ENCODE measurements at regions not wholly inside any gene's neighbourhood (a gene's known extent, or its start where the extent isn't known, plus 50 kb on each side); places are given as distances from the start of the nearest gene placed in this dataset.

DNA sequence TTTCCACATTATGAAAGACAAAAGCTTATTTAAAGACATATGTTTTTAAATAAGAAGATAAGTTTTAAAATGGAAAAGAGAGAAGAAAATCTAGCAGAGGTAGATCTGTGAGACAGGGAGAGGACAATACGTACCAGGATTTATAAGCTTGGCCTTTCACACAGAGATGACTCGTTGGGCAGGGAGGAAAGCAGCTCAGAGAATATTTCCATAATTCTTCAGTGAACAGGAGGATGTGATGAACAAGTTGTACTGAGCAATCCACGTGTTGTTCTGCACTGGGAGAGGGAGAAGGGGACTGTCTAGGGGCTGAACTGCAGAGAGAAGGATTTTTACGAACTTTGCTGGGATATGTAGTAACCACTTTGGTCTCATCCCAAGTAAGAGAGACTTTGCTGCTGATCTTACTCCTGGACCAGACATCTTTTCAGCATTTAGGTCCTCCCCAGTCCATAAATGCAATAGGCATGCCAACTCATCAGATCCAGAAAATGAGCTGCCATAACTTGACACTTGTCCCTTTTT, 162.5 kb upstream of the SETBP1 start:
- ChIA-PET CTCF (no interaction called here), POLR2A (no interaction called here), RAD21 (ENCODE audit: low non-redundant PET in 1 of 2, low total read pairs in 2 of 2, uncharacterized antibody in 2 of 2, unreplicated experiment in 2 of 2) (no interaction called here)
- Histone ChIP-seq H3K9ac (ENCODE audit: low read length) (no peak overlapping the region), H2AFZ (ENCODE audit: low read depth, low read length, poor library complexity, severe bottlenecking) (no peak overlapping the region), H3K27ac (ENCODE audit: low read depth, low read length) (no peak overlapping the region), H3K4me3 (replicated peaks in 1 of 2; ENCODE audit: low read depth in 1 of 2, low read length in 2 of 2) (no peak overlapping the region), H3K4me1 (ENCODE audit: control insufficient read depth in 1 of 2, insufficient read depth in 2 of 2, low read length in 2 of 2) (no peaks in the 10 kb centered on the region), H3K9me3 (ENCODE audit: control insufficient read depth in 1 of 2, insufficient read depth in 1 of 2, low read depth in 1 of 2, low read length in 2 of 2) (peaks cover 7 to 35% of the 10 kb centered on the region in 2 experiments; a peak in 2 of 4 replicates), H3K4me2 (ENCODE audit: low read length) (no peak overlapping the region), H3K9me2 (ENCODE audit: insufficient read depth) (no peaks in the 10 kb centered on the region), H3K79me2 (ENCODE audit: insufficient read depth, low read length) (no peaks in the 10 kb centered on the region), H3K27me3 (ENCODE audit: insufficient read depth, low read length) (no peaks in the 10 kb centered on the region), H4K20me1 (ENCODE audit: insufficient read depth) (no peaks in the 10 kb centered on the region), H3K36me3 (ENCODE audit: control insufficient read depth in 1 of 2, insufficient read depth in 2 of 2, low read length in 2 of 2) (no peaks in the 10 kb centered on the region; a peak in 1 of 4 replicates)
- ATAC-seq (no peak), DNase-seq (ENCODE audit: low read depth, low spot score) (no peak)
- BruUV-seq (replicated peaks) = no TSS peak
- TF ChIP-seq YY1 (IDR thresholded peaks at IDR 0.05; ENCODE audit: extremely low read depth, insufficient replicate concordance, low read depth, low read length) = no peak
- TF ChIP-seq TCF7L2 (IDR thresholded peaks at IDR 0.05; ENCODE audit: borderline replicate concordance, extremely low read depth, insufficient read depth, insufficient read length) = no peak
- TF ChIP-seq SIN3A (IDR thresholded peaks at IDR 0.05; ENCODE audit: low read depth) = no peak
- TF ChIP-seq EZH2 (IDR thresholded peaks at IDR 0.05) = no peak
- TF ChIP-seq EGR1 (IDR thresholded peaks at IDR 0.05; ENCODE audit: low read depth) = no peak
- TF ChIP-seq POLR2AphosphoS5 (IDR thresholded peaks at IDR 0.05; ENCODE audit: low read depth, low read length) = no peak
- no peak for TF ChIP-seq FOSL1 (IDR thresholded peaks at IDR 0.05; ENCODE audit: low read depth)
- TF ChIP-seq, protein P1, sequence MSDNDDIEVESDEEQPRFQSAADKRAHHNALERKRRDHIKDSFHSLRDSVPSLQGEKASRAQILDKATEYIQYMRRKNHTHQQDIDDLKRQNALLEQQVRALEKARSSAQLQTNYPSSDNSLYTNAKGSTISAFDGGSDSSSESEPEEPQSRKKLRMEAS (IDR thresholded peaks at IDR 0.05) = no peak
- no peak for TF ChIP-seq ZNF274 (IDR thresholded peaks at IDR 0.05; ENCODE audit: low read depth, low read length)
- TF ChIP-seq POLR2A (IDR thresholded peaks at IDR 0.05; ENCODE audit: borderline replicate concordance, extremely low read depth, insufficient read depth, insufficient read length) = no peak
- TF ChIP-seq RAD21 (IDR thresholded peaks at IDR 0.05; ENCODE audit: low read depth) = no peak
- TF ChIP-seq, protein P2, sequence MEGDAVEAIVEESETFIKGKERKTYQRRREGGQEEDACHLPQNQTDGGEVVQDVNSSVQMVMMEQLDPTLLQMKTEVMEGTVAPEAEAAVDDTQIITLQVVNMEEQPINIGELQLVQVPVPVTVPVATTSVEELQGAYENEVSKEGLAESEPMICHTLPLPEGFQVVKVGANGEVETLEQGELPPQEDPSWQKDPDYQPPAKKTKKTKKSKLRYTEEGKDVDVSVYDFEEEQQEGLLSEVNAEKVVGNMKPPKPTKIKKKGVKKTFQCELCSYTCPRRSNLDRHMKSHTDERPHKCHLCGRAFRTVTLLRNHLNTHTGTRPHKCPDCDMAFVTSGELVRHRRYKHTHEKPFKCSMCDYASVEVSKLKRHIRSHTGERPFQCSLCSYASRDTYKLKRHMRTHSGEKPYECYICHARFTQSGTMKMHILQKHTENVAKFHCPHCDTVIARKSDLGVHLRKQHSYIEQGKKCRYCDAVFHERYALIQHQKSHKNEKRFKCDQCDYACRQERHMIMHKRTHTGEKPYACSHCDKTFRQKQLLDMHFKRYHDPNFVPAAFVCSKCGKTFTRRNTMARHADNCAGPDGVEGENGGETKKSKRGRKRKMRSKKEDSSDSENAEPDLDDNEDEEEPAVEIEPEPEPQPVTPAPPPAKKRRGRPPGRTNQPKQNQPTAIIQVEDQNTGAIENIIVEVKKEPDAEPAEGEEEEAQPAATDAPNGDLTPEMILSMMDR (IDR thresholded peaks at IDR 0.05 in 2 of 3, conservative IDR thresholded peaks at IDR 0.05 in 1 of 3; ENCODE audit: borderline replicate concordance in 1 of 3, insufficient read depth in 1 of 3, low read depth in 2 of 3, low read length in 2 of 3) = no peak
- TF ChIP-seq, protein P3, sequence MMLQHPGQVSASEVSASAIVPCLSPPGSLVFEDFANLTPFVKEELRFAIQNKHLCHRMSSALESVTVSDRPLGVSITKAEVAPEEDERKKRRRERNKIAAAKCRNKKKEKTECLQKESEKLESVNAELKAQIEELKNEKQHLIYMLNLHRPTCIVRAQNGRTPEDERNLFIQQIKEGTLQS (IDR thresholded peaks at IDR 0.05) = no peak
- TF ChIP-seq, protein P4, sequence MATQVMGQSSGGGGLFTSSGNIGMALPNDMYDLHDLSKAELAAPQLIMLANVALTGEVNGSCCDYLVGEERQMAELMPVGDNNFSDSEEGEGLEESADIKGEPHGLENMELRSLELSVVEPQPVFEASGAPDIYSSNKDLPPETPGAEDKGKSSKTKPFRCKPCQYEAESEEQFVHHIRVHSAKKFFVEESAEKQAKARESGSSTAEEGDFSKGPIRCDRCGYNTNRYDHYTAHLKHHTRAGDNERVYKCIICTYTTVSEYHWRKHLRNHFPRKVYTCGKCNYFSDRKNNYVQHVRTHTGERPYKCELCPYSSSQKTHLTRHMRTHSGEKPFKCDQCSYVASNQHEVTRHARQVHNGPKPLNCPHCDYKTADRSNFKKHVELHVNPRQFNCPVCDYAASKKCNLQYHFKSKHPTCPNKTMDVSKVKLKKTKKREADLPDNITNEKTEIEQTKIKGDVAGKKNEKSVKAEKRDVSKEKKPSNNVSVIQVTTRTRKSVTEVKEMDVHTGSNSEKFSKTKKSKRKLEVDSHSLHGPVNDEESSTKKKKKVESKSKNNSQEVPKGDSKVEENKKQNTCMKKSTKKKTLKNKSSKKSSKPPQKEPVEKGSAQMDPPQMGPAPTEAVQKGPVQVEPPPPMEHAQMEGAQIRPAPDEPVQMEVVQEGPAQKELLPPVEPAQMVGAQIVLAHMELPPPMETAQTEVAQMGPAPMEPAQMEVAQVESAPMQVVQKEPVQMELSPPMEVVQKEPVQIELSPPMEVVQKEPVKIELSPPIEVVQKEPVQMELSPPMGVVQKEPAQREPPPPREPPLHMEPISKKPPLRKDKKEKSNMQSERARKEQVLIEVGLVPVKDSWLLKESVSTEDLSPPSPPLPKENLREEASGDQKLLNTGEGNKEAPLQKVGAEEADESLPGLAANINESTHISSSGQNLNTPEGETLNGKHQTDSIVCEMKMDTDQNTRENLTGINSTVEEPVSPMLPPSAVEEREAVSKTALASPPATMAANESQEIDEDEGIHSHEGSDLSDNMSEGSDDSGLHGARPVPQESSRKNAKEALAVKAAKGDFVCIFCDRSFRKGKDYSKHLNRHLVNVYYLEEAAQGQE (IDR thresholded peaks at IDR 0.05; ENCODE audit: low read depth) = no peak
- TF ChIP-seq CEBPB (IDR thresholded peaks at IDR 0.05; ENCODE audit: low read depth) = no peak
- TF ChIP-seq JUND (IDR thresholded peaks at IDR 0.05) = no peak
- intact Hi-C loops (cut with micrococcal nuclease) = no loop called here

All from HCT116 (cell line).